Hepatocyte (in vitro differentiated cells): ENCODE measurements at regions not wholly inside any gene's neighbourhood (a gene's known extent, or its start where the extent isn't known, plus 50 kb on each side); places are given as distances from the start of the nearest gene placed in this dataset.

ENCODE experiments used
- DNase-seq: peaks from one replicate; pipeline ENCODE4 v3.0.0-alpha.2; 2016; ENCODE audit warnings: low spot score
- H2AFZ ChIP-seq: fragments of 200-600 bp; sonication (generic); 2 replicates; pipeline ENCODE4 v1.6.0; 2016; ENCODE audit warnings: antibody characterized with exemption, mild to moderate bottlenecking
- H3K27ac ChIP-seq: fragments of 200-600 bp; sonication (generic); 2 replicates; pipeline ENCODE4 v1.5.1; 2016; ENCODE audit warnings: mild to moderate bottlenecking
- H3K27me3 ChIP-seq: fragments of 200-600 bp; sonication (generic); 2 replicates; pipeline ENCODE4 v1.6.1; 2016
- H3K36me3 ChIP-seq: fragments of 200-600 bp; sonication (generic); replicated peaks from 2 replicates; pipeline ENCODE4 v1.5.1; 2016; ENCODE audit warnings: low read depth; ENCODE audit not compliant: insufficient read depth
- H3K4me1 ChIP-seq: fragments of 200-600 bp; sonication (generic); 2 replicates; pipeline ENCODE4 v1.5.1; 2016; ENCODE audit warnings: mild to moderate bottlenecking, moderate library complexity; ENCODE audit not compliant: insufficient read depth
- H3K4me2 ChIP-seq: fragments of 200-600 bp; sonication (generic); 2 replicates; pipeline ENCODE4 v1.6.0; 2016
- H3K4me3 ChIP-seq: fragments of 200-600 bp; sonication (generic); 2 replicates; pipeline ENCODE4 v1.5.1; 2016; ENCODE audit warnings: mild to moderate bottlenecking
- H3K79me2 ChIP-seq: fragments of 200-600 bp; sonication (generic); 2 replicates; pipeline ENCODE4 v1.6.0; 2017; ENCODE audit warnings: mild to moderate bottlenecking
- H3K9me2 ChIP-seq: fragments of 200-600 bp; sonication (generic); replicated peaks from 2 replicates; pipeline ENCODE4 v1.6.0; 2017; ENCODE audit warnings: mild to moderate bottlenecking; ENCODE audit not compliant: insufficient read depth
- H3K9me3 ChIP-seq: fragments of 200-600 bp; sonication (generic); 2 replicates; pipeline ENCODE4 v1.5.1; 2016; ENCODE audit warnings: low read depth, mild to moderate bottlenecking
- H4K20me1 ChIP-seq: fragments of 200-600 bp; sonication (generic); 2 replicates; pipeline ENCODE4 v1.6.0; 2016; ENCODE audit warnings: mild to moderate bottlenecking; ENCODE audit not compliant: insufficient read depth, poor library complexity, severe bottlenecking
- EZH2 ChIP-seq: fragments of 200-600 bp; sonication (generic); IDR thresholded peaks from 2 replicates; pipeline ENCODE4 v1.6.1; 2016; ENCODE audit warnings: antibody characterized with exemption, mild to moderate bottlenecking, borderline replicate concordance
- EZH2phosphoT487 ChIP-seq: fragments of 200-600 bp; sonication (generic); IDR thresholded peaks from one replicate; pipeline ENCODE4 v1.6.1; 2018; ENCODE audit warnings: antibody characterized with exemption, mild to moderate bottlenecking, low read depth, moderate library complexity; ENCODE audit not compliant: unreplicated experiment, severe bottlenecking
- WGBS: methylation state at CpG from one replicate; pipeline ENCODE4 v1.1.6; 2016; ENCODE audit warnings: low lambda C conversion rate; ENCODE audit errors: missing lambda C conversion rate; 5-methylcytosine and 5-hydroxymethylcytosine counted together
- TF ChIP-seq, protein P1 (sequence below): fragments of 200-600 bp; sonication (generic); IDR thresholded peaks from 2 replicates; pipeline ENCODE4 v1.5.1; 2016; ENCODE audit warnings: antibody characterized with exemption, mild to moderate bottlenecking; ENCODE audit not compliant: poor library complexity

DNA sequence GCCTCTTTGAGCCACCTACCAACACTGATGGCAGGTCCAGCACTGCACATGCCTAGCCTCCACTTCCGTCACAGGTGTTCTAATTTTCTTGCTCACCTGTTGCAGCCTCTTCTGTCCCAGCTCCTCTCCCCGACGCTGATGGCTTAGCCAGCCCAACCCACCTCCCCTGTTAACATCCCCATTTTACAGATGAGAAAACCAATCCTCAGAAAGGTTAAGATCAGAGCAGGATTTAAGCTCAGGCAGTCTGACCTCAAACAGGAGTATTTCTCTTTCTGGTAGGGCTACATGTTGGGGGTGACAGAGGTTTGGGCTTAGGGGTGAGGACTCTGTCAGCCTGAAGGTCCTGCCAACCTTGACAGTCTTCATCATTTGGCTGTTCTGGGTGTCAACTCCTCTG is 74.5 kb upstream of the PITX1 start:
- H2AFZ ChIP-seq, result no peak overlapping the region
- 95% methylated on average over 3 of the region's 3 CpGs for WGBS
- TF ChIP-seq, protein P1, sequence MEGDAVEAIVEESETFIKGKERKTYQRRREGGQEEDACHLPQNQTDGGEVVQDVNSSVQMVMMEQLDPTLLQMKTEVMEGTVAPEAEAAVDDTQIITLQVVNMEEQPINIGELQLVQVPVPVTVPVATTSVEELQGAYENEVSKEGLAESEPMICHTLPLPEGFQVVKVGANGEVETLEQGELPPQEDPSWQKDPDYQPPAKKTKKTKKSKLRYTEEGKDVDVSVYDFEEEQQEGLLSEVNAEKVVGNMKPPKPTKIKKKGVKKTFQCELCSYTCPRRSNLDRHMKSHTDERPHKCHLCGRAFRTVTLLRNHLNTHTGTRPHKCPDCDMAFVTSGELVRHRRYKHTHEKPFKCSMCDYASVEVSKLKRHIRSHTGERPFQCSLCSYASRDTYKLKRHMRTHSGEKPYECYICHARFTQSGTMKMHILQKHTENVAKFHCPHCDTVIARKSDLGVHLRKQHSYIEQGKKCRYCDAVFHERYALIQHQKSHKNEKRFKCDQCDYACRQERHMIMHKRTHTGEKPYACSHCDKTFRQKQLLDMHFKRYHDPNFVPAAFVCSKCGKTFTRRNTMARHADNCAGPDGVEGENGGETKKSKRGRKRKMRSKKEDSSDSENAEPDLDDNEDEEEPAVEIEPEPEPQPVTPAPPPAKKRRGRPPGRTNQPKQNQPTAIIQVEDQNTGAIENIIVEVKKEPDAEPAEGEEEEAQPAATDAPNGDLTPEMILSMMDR, result no peak
- TF ChIP-seq EZH2, result no peak
- no peak for TF ChIP-seq EZH2phosphoT487

DNA sequence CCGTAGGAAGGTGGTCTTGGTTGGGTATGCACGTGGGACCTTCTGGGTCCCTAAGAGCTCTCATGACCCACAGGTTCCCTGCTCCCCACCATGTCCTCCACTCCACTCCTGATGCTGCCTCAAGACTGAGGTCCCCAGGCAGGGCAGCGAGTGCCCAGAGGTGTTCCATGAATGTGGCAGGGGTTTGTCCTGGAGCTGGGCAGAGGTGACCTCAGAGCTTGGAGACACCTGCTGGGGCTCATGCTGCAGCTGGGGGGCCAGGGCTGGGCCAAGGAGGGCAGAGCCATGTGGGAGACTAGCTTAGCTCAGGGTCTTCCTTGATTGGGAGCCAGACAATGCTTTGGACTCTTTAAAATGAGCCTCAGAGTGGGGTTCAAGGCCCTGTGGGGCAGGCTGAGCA is 74.0 kb upstream of the PITX1 start:
- Histone ChIP-seq H2AFZ (no peak overlapping the region), H3K4me3 (no peak overlapping the region), H3K4me2 (no peak overlapping the region), H3K9me2 (no peaks in the 10 kb centered on the region), H3K36me3 (no peaks in the 10 kb centered on the region), H3K27ac (no peak overlapping the region), H3K4me1 (peaks cover 9% of the 10 kb centered on the region), H3K9me3 (no peaks in the 10 kb centered on the region), H4K20me1 (no peaks in the 10 kb centered on the region), H3K79me2 (no peaks in the 10 kb centered on the region), H3K27me3 (no peaks in the 10 kb centered on the region)
- 95% methylated on average over 3 of the region's 3 CpGs for WGBS
- no peak for TF ChIP-seq EZH2phosphoT487
- TF ChIP-seq, protein P1, result no peak
- no peak for TF ChIP-seq EZH2
- DNase-seq, result no peak

More for the DNA sequence above, 74.5 kb upstream of the PITX1 start:
- peaks cover 8% of the 10 kb centered on the region for H3K4me1 ChIP-seq
- no peaks in the 10 kb centered on the region for H3K9me3 ChIP-seq
- H3K4me3 ChIP-seq, result no peak overlapping the region
- H3K4me2 ChIP-seq, result no peak overlapping the region
- no peak overlapping the region for H3K27ac ChIP-seq
- no peak for DNase-seq
- H3K27me3 ChIP-seq, result no peaks in the 10 kb centered on the region
- H4K20me1 ChIP-seq, result no peaks in the 10 kb centered on the region
- H3K9me2 ChIP-seq, result no peaks in the 10 kb centered on the region
- H3K36me3 ChIP-seq, result no peaks in the 10 kb centered on the region
- H3K79me2 ChIP-seq, result no peaks in the 10 kb centered on the region

DNA sequence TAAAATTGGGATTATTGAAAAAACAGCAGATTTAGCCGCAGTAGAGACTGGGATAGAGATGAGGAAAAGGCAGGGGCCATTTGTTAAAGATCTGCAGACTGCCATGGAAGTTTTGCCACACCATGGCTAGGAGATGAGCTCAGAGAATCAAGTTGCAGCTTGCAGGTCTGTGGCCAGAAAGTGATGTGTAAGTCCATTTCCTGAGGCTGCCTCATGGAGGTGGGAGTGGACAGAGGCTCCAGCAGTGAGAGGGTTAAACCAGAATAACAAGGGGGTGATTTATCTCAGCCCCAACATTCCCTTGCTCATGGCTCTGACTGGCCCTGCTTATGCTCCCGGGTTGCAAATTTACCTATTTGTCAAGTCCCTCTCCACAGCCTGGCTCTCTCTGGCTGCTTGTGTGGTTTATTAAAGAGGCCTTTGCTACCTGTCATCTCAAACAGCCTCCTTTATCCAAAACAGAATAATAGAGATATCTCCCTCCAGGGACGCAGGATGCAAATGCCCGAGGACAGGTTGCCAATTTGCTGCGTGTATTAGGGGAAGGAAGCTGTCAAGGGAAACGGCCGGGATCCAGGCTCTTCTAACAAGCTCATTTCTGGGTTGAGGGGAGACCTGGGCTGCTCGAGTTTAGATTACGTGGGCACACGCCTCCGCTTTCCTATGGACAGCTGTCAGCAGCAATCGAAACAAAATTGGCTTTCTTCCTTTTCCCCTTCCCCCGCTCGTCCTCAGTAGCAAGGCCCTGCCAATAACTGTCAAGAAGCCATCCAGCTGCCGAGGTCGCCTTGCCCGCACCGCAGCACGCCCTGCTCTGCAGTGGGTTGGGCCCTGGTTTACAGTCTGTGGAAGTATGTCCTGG is 72.8 kb upstream of the PITX1 start:
- H2AFZ ChIP-seq, result no peak overlapping the region
- no peaks in the 10 kb centered on the region for H3K9me3 ChIP-seq
- no peak for TF ChIP-seq EZH2phosphoT487
- TF ChIP-seq, protein P1, result no peak
- no peaks in the 10 kb centered on the region for H4K20me1 ChIP-seq
- H3K79me2 ChIP-seq, result no peaks in the 10 kb centered on the region
- H3K4me2 ChIP-seq, result no peak overlapping the region
- H3K27ac ChIP-seq, result no peak overlapping the region
- H3K36me3 ChIP-seq, result no peaks in the 10 kb centered on the region
- whole genome bisulfite sequencing, result 76% methylated on average over 19 of the region's 19 CpGs
- no peak for DNase-seq
- H3K27me3 ChIP-seq, result no peaks in the 10 kb centered on the region
- H3K9me2 ChIP-seq, result no peaks in the 10 kb centered on the region
- H3K4me1 ChIP-seq, result peaks cover 5% of the 10 kb centered on the region
- H3K4me3 ChIP-seq, result no peak overlapping the region
